HG03103 (cell line): ENCODE measurements at regions not wholly inside any gene's neighbourhood (a gene's known extent, or its start where the extent isn't known, plus 50 kb on each side); places are given as distances from the start of the nearest gene placed in this dataset.
"Not testable (repeated sequence)": the region's sequence is repeated elsewhere in the genome, so short reads cannot be mapped to it uniquely, and the experiment has no call there.

Experiments used
- ATAC-seq: cut with Tn5 transposase; IDR thresholded peaks from one replicate; pipeline ENCODE4 v1.9.1; 2021; ENCODE audit warnings: low read depth; ENCODE audit not compliant: unreplicated experiment

GRCh38 chr15:35691891-35692867 is 146.2 kb upstream of the DPH6 start:
- no peak for ATAC-seq

GRCh38 chr15:35693286-35693685 is 147.3 kb upstream of the DPH6 start:
- no peak for ATAC-seq

GRCh38 chr15:35693886-35694285 is 147.9 kb upstream of the DPH6 start:
- ATAC-seq: no peak

- ATAC-seq: no peak
These were observed 149.0 kb upstream of the DPH6 start for GRCh38 chr15:35695003-35695402.

GRCh38 chr15:35696767-35697231 is 150.8 kb upstream of the DPH6 start:
- ATAC-seq: no peak

DNA sequence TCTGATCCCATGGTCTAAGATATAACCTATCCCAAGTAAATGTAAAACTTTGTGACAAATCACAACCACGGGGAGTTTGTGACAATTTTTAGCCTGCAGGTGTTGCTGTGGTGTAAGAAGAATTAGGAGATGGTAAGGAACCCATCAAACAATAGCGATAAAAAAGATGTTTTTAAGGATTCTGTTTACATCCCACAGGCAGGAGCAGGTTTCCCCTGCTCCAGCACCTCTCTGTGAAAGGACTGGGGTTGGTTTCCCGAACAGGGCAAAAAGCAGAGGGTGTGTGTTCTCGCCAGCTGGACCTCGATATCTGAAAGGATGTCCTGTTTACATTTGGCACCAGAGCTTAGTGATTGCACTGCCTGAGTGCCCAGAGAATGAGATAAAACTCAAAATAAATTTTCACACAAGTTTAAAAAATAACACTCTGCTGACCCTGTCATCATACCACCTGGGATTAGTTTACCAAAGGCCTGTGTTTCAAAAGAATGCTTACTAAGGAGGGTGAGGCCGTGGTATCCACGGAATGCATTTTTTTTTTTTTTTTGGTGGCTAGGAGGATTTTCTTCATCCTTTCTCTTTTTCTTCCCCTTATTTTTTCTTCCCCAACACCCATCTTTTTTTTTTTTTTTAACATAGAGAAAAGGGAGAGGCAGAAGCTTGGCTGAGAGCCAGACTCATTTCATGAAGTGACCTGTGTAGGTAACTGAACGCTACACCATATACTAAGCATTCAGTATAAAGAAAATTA is 151.8 kb upstream of the DPH6 start:
- no peak for ATAC-seq

DNA sequence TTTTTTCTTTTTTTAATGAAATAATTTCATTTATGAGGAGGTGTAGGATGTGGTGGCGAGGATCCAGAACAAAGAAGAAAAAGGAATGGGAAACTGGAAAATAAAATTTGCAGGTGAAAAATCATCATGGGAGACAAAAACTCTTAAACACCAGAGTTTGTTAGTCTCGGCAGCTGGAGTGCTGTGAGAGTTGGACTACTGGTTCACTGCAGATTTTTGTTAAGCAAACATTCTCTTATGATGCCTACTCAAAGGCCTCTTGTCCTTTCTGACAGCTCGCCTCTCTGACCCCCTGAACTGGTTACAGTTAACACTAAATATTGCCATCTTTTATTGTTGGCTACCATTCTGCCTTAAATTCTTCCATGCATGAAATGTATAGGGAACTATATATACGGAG is 152.4 kb upstream of the DPH6 start:
- ATAC-seq: no peak

GRCh38 chr15:35698966-35699575 is 153.1 kb upstream of the DPH6 start:
- no peak for ATAC-seq

- not testable (repeated sequence) for ATAC-seq
These were observed 154.2 kb upstream of the DPH6 start for GRCh38 chr15:35700091-35700593.

GRCh38 chr15:35701402-35702046 is 155.6 kb upstream of the DPH6 start:
- ATAC-seq: no peak

DNA sequence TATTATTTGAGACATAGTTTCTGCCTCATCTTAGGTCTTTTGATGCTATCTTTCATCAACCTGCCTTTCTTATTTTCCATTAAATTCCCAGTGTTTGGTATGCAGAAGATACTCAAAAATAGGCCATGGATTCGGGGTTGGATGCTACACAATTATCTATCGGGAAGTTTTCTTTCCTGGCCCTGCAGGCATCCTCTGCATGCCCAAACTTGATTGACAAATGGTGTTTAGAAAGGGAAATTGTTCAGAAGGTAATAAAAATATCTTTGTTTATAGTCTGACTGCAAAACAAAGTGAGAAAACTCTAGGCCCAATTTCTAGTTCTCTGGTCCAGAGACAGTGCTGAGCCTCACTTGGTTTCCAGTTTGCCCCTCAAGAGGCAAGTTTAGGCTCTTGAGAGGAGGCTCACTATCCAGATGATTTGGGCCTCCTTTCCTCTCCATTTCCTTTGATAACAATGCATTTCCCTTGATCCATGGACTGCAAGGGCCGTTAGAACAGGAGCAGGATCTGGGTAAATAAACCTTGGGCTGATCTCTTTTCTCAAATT is 157.1 kb upstream of the DPH6 start:
- ATAC-seq: no peak

DNA sequence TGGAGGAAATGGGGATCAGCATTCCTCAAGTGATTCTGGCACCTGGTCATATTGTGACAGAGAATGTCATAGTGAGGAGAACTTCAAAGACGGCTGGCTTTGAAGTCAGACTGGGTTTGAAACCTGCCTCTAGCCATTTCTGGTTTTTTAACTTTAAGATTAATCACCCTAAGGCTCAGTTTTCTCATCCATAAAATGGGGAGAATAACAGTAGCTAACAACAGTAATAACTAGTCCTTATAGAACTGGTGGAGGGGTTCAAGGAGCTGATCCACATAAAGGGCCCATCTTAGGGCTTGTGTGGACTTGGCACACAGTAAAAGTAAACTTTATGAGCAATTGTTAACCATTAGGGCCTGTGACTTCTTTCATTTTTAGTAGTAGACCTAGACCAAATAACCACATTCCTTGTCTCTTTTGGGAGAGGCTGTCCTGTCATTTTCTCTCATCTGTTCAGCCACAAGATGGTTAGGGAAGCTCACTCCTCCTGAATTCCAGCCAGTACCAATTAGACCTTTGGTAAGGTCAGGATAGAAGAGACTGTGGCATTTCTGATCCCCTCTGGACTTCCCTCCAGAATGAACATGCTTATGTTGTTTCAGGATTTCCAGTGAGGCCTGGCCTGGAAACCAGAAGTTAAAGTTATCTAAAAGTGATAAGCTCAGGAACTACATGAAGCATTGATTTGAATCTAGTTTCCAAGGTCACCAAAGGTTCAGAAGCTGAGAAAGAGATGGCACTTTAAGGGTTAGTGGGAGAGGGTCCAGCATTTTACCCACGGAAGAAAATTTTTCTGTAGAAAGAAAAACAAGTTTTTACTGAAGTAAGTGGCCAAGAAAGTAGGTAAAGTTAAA is 159.3 kb upstream of the DPH6 start:
- ATAC-seq: no peak

- ATAC-seq: no peak
These were observed 160.1 kb upstream of the DPH6 start for GRCh38 chr15:35705884-35706585.

- ATAC-seq: no peak
These were observed 167.0 kb upstream of the DPH6 start for GRCh38 chr15:35712956-35713355.

- no peak for ATAC-seq
These were observed 167.8 kb upstream of the DPH6 start for GRCh38 chr15:35713733-35714132.

- ATAC-seq: no peak
These were observed 171.8 kb upstream of the DPH6 start for GRCh38 chr15:35717721-35718120.

GRCh38 chr15:35720019-35720418 is 174.1 kb upstream of the DPH6 start:
- no peak for ATAC-seq

GRCh38 chr15:35720984-35721383 is 175.0 kb upstream of the DPH6 start:
- no peak for ATAC-seq

DNA sequence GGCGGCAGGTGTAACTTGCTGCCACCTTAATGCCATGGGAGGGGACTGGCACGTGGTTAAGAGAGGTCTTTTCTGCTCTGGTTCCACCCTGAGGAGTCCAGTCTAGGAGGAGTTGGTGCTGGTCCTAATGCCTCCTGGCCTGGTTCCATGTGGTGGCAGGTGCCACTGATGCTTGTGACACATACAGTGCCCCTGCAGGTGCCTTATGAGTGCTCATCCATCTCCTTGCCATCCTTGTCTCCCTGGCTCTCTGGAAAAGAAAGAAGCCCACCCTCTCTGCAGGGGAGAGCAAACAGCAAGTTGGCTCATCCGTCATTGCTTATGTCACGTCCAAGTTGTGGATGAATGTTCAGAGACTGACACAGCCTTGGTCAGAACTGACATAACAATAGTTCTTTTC is 175.8 kb upstream of the DPH6 start:
- ATAC-seq: no peak
